CD4-positive, alpha-beta T cell treated with Interleukin-1 beta for 1 hour (primary cell): ENCODE measurements at regions not wholly inside any gene's neighbourhood (a gene's known extent, or its start where the extent isn't known, plus 50 kb on each side); places are given as distances from the start of the nearest gene placed in this dataset.

Experiments
- DNase-seq, 2 donors: peaks; one replicate each; pipeline ENCODE4 v3.0.0-alpha.2; 2020 to 2022

GRCh38 chr2:189375842-189376241 is 65.4 kb upstream of the WDR75 start:
- no peak for DNase-seq

- no peak for DNase-seq
Measured at GRCh38 chr2:189379287-189379630, 62.0 kb upstream of the WDR75 start.

- DNase-seq: no peak
Measured at GRCh38 chr2:189379731-189380261, 61.5 kb upstream of the WDR75 start.

- DNase-seq: no peak
Measured at GRCh38 chr2:189382668-189383067, 58.6 kb upstream of the WDR75 start.

GRCh38 chr2:189386741-189387140 is 54.5 kb upstream of the WDR75 start:
- DNase-seq: no peak

GRCh38 chr2:189391201-189391600 is 50.1 kb upstream of the WDR75 start:
- no peak for DNase-seq
